AG10803 (cell line): ENCODE measurements at regions not wholly inside any gene's neighbourhood (a gene's known extent, or its start where the extent isn't known, plus 50 kb on each side); places are given as distances from the start of the nearest gene placed in this dataset.
"Not testable (repeated sequence)": the region's sequence is repeated elsewhere in the genome, so short reads cannot be mapped to it uniquely, and the experiment has no call there.

ENCODE experiments used
- DNase-seq: peaks from one replicate; pipeline ENCODE4 v3.0.0; 2010; ENCODE audit warnings: low read depth
- H3K4me3 ChIP-seq: 2 replicates; pipeline ENCODE4 v1.5.1; 2011; ENCODE audit warnings: mild to moderate bottlenecking, low read length, control low read depth
- TF ChIP-seq, protein P1 (sequence below): conservative IDR thresholded peaks from 2 replicates; pipeline ENCODE4 v1.5.1; 2011; ENCODE audit warnings: mild to moderate bottlenecking, low read length, control low read depth, inconsistent platforms

DNA sequence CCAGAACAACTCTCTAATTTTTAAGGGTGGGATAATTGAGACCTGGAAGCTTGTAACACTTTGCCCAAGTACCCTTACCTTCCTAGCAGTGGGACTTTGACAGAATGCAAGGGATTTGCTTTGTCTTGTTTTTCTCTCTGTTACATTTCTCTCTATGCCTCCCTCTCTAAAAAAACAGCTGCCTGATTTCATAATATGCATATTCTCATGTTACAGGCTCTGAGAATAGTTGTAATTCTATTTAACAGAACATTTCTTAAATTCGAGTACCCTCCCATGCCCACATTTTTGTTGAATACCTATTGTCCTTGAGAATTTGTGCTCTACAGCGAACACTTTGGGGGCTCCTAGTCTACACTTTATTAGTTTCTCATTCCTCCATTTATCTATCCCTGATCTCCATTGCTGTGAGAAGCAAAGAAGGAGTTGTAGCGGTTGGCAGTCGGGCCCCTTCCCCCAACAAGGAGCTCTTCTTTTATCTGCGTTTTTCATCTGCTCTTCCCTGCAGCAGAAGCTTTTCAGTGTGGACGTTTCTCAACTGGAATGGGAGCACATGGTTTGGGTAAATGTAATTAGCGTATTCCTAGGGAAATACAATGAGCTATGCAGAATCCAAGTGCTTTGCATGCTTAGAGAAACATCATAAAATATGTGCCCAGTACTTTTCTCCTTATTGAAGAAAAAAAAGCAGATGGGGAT, 117.7 kb upstream of the CCDC90B start:
- TF ChIP-seq, protein P1, sequence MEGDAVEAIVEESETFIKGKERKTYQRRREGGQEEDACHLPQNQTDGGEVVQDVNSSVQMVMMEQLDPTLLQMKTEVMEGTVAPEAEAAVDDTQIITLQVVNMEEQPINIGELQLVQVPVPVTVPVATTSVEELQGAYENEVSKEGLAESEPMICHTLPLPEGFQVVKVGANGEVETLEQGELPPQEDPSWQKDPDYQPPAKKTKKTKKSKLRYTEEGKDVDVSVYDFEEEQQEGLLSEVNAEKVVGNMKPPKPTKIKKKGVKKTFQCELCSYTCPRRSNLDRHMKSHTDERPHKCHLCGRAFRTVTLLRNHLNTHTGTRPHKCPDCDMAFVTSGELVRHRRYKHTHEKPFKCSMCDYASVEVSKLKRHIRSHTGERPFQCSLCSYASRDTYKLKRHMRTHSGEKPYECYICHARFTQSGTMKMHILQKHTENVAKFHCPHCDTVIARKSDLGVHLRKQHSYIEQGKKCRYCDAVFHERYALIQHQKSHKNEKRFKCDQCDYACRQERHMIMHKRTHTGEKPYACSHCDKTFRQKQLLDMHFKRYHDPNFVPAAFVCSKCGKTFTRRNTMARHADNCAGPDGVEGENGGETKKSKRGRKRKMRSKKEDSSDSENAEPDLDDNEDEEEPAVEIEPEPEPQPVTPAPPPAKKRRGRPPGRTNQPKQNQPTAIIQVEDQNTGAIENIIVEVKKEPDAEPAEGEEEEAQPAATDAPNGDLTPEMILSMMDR = no peak
- no peak for DNase-seq
- H3K4me3 ChIP-seq = no peak overlapping the region

GRCh38 chr11:83401506-83402225, 115.5 kb upstream of the CCDC90B start:
- DNase-seq = no peak
- H3K4me3 ChIP-seq = no peak overlapping the region
- TF ChIP-seq, protein P1 = no peak

DNA sequence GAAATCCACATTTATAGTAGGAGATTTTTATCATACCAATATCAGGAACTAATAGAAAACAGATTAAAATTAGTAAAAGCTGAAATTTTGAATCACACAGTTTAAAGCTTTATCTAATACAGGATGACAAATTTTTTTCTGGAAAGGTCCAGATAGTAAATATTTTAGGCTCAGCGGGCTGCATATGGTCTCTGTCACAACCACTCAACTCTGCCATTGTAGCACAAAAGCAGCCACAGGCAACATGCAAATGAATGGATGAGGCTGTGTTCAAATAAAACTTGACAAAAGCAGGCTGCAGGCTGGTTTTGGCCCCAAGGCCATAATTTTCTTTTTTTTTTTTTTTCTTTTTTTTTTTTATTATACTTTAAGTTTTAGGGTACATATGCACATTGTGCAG, 108.2 kb upstream of the CCDC90B start:
- no peak for DNase-seq
- TF ChIP-seq, protein P1 = no peak
- no peak overlapping the region for H3K4me3 ChIP-seq

- no peak for DNase-seq
- TF ChIP-seq, protein P1 = no peak
- H3K4me3 ChIP-seq = no peak overlapping the region
Observed at GRCh38 chr11:83392556-83392955, 106.4 kb upstream of the CCDC90B start.

GRCh38 chr11:83389975-83390374, 103.8 kb upstream of the CCDC90B start:
- no peak for DNase-seq
- no peak overlapping the region for H3K4me3 ChIP-seq
- TF ChIP-seq, protein P1 = no peak

- H3K4me3 ChIP-seq, DNase-seq: not testable (repeated sequence)
Observed at GRCh38 chr11:83383838-83384237, 97.7 kb upstream of the CCDC90B start.

GRCh38 chr11:83374311-83374710, 88.1 kb upstream of the CCDC90B start:
- H3K4me3 ChIP-seq = no peak overlapping the region
- TF ChIP-seq, protein P1 = no peak
- no peak for DNase-seq
